HepG2 (cell line): ENCODE measurements at regions not wholly inside any gene's neighbourhood (a gene's known extent, or its start where the extent isn't known, plus 50 kb on each side); places are given as distances from the start of the nearest gene placed in this dataset.

Source experiments
- CEBPG ChIP-seq: IDR thresholded peaks from 2 replicates; pipeline ENCODE4 v1.6.1; 2016
- HIVEP1 ChIP-seq: sonication (generic); formaldehyde crosslinking; IDR thresholded peaks from 2 replicates; pipeline ENCODE4 v1.4.0; 2020; ENCODE audit warnings: mild to moderate bottlenecking, missing genetic modification reagents
- NR2F6 ChIP-seq, 2 experiments: IDR thresholded peaks; 2 replicates each; pipeline ENCODE4 v1.6.1; 2016; ENCODE audit warnings: antibody characterized with exemption in 1 of 2, mild to moderate bottlenecking in 1 of 2

GRCh38 chr1:60994369-60994768, 88.0 kb upstream of the NFIA start:
- TF ChIP-seq HIVEP1 (CRISPR knock-in tag) = no peak
- TF ChIP-seq CEBPG = no peak
- TF ChIP-seq NR2F6 (IDR thresholded peaks at IDR 0.05) = no peak
- no peak for TF ChIP-seq NR2F6 (CRISPR knock-in tag; IDR thresholded peaks at IDR 0.05)
